B cell (primary cell): ENCODE measurements at regions not wholly inside any gene's neighbourhood (a gene's known extent, or its start where the extent isn't known, plus 50 kb on each side); places are given as distances from the start of the nearest gene placed in this dataset.

Experiments used
- CTCF ChIP-seq: fragments of 200-600 bp; IDR thresholded peaks from one replicate; pipeline ENCODE4 v1.8.0; 2022; ENCODE audit warnings: antibody characterized with exemption, mild to moderate bottlenecking
- EZH2 ChIP-seq: IDR thresholded peaks from 2 replicates; pipeline ENCODE4 v1.6.1; 2012; ENCODE audit warnings: borderline replicate concordance, low read depth, mild to moderate bottlenecking, moderate library complexity, low read length; ENCODE audit not compliant: insufficient read depth, poor library complexity, severe bottlenecking

- TF ChIP-seq CTCF (no peak), EZH2 (no peak)
Measured at GRCh38 chr4:79723507-79723906, 315.5 kb upstream of the GK2 start.
